NOMO-1 (cell line): ENCODE measurements at regions not wholly inside any gene's neighbourhood (a gene's known extent, or its start where the extent isn't known, plus 50 kb on each side); places are given as distances from the start of the nearest gene placed in this dataset.

Experiments
- DNase-seq, 2 experiments: peaks; one replicate each; lab custom pipeline; 2025; ENCODE audit not compliant: unreplicated experiment in 2 of 2; lab: John Stamatoyannopoulos, UW

DNA sequence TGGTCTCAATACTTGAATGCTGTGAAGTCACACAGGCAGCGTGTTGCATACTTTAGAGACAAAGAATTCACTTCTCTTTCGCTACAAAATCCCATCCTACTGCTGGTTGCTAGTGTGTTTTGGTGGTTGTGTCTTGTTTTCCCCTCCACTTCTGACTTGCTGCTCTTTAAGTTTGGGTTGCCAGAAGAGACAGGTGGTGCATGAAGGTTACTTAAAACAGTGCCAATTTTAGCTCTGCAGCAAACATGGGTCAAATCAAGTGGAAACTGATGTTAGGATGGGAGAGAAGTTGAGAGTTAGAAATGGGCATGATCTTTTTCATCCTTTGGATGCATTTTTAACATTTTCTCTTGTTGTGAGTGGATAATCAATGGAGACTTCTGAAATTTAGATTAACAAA, 136.2 kb upstream of the KCNH7 start:
- no peak for DNase-seq

DNA sequence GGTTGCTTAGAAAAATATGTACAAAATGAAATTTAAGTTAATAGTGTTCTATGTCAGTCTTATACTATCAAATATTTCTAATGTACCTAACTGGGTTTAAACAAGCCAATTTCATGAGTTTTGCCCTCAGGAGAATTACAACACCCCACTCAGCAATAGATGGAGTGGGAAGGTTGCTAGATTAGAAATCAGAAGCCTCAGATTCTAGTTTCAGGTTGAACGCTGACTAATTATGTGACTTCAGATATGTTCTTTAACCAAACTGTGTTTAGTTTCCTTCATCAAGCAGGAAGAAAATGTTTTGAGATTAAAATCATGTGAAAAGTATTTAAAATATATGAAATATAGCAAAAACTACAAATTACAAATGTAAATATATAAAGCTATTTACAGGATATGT, 133.8 kb upstream of the KCNH7 start:
- DNase-seq: no peak

DNA sequence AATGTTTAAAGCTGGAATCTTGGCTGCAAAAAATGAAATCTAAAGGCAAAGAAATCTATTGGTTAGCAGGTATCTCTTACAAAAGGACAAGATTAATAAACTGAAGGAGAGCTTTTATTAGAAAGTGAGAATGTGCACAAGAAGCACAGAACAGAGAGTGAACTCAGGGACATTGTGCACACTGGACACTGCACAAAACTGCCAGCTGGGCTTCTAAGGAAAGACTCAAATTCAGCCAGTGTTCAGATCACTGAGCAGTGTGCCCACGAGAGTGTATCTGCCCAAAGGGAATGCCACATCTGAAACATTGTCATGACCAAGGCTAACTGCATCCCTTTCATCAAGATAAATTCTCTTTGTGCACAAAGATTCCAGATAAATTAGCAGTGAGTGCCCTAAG, 129.7 kb upstream of the KCNH7 start:
- no peak for DNase-seq

DNA sequence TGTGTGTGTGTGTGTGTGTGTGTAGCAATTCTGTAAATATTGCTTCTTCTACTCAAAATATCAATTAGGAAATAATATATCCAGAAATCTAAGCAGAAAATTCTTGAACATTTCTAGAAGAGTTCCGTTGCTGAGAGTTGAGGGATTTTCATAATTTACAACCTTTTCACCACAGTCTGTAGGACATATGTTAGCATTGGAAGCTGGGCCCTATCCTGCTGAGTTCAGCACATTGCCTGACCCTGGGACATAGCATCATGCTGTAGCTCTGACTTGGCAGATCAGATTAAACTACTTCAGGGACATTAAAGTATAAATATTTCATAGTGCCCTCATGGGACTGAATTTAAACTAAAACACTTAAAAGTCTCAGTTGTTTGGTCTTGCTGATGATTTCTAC, 129.2 kb upstream of the KCNH7 start:
- DNase-seq: no peak

DNA sequence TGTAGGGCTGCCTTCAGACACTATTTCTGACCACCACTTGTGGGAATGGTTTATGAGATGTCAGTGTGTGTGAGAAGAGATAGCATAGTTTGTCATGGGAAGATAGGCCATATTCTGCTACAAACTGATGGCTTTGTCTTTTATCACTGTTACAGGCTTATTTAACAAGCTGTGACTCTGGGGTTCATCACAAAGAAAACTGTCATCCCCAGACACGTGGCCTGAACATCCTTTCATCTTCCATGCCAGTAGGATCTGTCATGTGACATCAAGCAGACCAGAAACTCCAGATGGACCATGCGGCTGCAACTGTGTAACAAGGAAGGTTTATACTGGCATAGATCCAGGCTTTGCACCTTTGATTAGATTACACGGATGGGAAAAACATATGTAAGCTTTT, 128.6 kb upstream of the KCNH7 start:
- DNase-seq: no peak

DNA sequence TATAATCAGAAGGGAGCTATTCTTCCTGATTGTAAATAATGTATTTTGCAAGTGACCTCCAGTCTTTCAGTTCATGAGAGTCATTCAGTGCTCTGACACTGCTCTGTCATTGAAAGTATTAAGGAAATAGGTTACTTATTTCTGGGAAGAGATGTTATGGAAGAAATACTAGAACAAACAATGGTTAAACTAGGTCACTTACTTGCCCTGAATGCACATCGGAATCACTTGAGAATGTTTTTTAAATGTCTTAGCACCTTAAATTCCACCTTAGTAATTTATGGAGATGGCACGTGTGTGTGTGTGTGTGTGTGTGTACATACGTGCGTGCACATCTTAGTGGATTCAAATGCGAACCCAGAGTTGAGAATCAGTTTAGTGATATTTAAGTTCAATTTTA, 126.6 kb upstream of the KCNH7 start:
- no peak for DNase-seq

DNA sequence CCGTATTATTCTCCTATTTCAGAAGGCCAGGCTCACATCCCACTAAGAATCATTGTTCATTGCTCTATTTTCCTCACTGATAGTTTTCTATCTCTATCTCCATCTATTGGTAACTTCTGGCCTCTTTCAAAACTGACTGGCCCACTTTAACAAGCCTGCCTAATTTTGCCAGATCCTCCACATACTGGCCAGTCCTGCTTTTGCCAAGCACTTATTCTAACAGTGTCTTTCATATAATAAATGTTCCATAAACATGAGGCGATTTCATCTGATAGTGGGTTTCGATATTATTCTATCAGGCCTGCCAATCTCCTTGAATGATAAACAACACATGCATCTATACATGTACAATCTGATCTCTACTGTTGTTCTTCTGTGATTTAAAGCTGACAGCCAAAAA, 125.9 kb upstream of the KCNH7 start:
- DNase-seq: no peak

DNA sequence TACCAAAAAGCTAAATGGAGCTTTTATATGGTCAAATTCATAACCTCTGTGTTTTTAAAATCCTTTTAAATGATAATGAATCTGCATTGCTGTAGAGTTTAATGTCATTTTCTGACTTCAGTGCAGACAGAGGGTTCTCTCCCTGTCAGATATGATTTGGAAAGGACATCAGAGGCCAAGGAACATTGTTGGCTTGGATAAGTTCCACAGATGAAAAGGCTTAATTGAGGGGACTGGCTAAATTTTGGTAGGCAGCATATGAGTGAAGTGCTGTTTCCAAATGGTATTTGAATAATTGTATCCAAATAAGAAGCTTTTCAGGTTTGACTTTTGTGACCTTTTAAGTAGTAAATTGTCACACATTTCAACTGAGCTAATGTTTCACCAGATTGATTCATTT, 124.6 kb upstream of the KCNH7 start:
- no peak for DNase-seq

DNA sequence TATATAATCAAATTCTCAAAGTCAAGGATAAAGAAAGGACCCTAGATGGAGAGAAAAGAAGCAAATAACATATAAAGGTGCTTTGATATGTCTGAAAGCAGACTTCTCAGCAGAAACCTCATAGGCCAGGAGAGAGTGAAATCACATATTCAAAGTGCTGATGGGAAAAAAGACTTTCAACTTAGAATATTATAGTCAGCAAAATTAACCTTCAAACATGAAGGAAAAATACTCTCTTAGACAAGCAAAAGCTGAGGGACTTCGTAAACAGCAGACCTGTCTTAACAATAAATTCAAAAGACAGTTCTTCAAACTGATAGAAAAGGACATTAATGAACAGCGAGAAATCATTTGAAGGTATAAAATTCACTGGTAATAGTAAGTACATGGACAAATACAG, 107.2 kb upstream of the KCNH7 start:
- no peak for DNase-seq

DNA sequence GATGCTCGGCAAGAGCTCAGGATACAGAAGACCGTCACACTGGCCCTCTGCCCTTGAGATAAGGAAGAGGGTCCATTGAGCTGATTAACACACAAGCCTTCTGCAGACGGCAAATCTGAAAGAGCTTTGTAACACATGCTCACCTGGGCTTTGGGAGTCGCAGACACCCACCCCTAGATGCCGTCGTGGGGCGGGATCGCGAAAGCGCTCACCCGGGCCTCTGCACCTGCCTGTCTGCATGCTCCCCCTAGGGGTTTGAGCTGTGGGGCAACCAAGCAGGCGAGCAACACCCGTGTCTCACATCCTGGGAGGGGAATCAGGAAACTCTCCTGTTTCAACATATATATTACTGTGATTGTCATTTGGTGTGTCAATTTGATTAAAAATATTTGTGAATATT, 99.8 kb upstream of the KCNH7 start:
- no peak for DNase-seq

DNA sequence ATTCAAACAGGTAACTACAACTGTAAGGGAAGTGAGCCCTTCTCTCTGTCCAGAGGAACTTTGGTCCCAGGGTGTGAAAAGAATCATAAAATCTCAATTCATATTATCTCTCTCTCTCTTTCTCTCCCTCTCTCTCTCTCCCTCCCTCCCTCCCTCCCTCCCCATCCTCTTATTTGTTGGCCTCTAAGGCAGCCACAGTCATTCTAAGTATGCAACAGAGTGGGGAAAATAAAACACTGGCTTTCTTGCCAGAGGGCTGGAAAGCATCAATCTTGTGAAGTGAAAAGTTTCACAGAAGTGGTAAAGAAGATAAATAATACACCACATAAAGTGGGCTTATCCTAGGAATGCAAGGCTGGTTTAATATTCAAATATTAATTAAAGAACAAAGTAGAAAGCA, 95.6 kb upstream of the KCNH7 start:
- no peak for DNase-seq

DNA sequence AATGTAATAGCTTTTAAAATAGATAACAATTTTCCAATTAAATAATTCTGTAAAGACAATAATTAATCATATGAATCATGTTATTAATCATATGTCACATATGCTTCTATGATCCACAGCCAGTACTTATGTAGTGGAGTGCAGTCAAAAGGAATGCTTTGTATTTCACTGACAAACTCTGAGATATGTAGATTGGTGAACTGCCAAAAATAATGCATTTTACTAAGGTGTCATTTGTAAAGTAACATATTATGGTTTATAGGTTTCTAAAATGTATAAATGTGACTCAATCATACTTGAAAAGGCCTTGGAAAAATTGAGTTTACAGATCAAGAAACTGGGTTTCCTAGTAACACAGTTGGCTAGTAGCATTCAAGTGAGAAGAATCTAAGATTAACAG, 93.8 kb upstream of the KCNH7 start:
- DNase-seq: no peak

DNA sequence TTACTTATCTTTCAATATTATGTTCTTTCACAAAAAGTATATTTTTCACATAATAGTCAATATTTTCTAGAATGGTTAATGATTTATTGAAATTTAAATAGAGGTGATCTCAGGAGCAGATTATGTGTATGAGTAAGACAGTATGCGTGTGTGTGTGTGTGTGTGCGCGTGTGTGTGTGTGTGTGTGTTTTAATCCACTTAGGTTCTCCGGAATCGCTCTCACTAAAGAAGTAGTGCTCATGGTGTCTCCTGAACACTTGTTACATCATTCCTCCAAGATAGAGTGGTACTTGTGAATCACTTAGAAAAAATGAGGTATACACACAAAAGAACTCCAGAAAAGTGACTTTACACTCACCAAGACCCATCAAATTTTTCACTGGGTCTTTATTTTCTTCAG, 91.0 kb upstream of the KCNH7 start:
- DNase-seq: no peak

DNA sequence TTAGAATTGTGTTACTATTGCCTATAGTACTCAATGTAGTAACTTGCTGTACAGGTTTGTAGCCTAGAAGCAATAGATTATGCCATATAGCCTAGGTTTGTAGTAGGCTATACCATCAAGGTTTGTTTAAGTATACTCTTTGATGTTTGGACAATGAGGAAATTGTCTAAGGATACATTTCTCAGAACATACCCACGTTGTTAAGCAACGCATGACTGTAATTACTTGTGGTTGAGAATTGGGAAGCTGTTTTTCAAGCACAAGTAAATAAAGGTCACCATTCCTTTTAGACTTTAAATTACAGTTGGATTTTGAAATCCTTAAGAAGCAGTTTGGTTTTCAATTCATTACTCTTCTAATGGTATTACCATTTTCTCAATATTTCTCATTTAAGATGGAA, 89.8 kb upstream of the KCNH7 start:
- peak; percentile 72 to 98 for DNase-seq

DNA sequence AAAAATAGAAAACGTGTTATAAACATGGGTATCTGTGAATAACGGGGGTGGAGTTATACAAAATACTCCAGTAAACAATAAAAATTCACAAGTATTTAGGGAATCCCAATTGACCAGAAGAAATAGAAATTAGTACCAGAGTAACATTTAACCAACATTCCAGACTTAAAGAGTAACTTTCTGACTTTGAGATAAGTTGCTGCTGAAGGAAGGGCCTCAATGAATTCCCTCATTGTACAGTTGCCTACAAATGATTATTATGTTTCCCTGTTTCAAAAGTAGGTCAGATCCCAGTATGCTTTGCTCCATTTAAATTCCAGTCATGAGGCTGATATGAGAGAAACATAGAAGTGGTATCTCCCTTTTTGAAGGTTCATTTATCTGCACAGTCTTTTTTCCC, 88.3 kb upstream of the KCNH7 start:
- no peak for DNase-seq

DNA sequence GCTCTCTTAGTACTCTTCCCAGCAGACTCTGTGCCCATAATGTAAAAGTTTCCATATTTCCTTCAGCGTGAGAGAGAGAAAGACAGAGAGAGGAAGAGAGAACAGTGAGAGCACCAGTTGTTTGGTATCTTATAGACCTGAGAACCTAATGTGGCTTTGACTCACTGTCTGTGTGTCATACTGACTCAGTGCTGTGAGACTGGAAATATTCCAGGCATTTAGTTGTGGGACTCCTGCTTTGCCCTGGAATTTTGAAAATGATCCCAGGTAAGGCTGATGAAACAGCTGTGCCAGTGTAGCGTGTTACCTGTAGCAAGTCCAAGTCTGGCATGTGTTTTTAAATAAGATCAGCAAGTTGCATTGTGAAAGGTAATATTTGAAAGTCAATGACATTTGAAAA, 87.9 kb upstream of the KCNH7 start:
- no peak for DNase-seq

DNA sequence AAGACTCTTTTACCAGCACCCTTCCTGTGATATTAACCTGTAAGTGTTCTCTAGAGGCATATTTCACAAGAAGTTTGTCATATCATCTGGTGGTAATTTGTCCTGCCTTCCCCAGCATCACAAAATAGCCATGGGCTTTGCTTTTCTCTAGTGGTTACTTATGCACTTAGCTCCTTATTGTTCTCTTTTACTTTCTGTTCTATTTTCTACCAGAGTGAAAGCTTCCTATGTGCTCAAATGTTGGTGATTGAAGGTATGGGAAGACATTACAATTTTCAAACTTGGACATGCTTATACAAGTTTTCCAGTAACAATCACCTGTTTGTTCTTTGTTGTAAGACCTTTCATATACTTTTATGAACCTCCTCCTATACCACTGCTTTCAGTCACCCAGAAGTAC, 87.0 kb upstream of the KCNH7 start:
- no peak for DNase-seq

DNA sequence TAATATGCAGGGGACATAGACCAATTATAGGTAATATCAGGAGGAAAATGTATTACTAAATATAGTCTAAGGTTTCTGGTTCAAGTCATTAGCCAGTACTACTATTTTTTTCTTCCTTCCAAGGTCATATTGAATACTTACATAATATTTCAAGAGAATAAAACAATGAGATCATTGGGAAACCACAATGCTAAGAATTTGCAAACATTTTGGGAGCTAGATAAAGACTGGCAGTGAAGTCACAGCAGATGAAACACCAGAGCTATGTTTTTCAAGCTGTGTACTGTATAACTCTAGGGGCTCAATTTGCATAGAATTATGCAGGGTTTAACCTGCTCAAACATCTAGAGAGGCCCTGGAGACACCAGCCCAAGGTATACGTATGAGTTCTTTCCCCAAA, 80.5 kb upstream of the KCNH7 start:
- DNase-seq: peak in 1 of 2 experiments; percentile 2

DNA sequence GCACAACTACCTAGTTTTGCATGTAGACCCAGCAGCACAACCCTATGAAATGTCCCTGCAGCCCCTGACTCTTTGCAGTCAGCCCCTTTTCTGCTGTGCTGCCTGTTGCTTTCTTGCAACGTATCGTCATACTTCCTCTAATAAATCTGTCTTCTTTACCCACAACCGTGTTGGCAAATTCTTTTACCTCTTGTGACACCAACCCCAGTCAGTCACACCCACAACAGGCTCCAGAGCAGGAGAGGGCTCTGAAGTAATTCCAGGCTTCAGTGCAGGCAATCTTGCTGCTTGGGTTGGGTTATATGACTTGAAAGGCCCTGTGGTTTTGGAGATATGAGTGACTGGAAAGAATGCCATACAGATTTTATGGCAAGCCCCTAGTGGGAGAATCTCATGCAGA, 79.1 kb upstream of the KCNH7 start:
- DNase-seq: peak; percentile 85 to 92

DNA sequence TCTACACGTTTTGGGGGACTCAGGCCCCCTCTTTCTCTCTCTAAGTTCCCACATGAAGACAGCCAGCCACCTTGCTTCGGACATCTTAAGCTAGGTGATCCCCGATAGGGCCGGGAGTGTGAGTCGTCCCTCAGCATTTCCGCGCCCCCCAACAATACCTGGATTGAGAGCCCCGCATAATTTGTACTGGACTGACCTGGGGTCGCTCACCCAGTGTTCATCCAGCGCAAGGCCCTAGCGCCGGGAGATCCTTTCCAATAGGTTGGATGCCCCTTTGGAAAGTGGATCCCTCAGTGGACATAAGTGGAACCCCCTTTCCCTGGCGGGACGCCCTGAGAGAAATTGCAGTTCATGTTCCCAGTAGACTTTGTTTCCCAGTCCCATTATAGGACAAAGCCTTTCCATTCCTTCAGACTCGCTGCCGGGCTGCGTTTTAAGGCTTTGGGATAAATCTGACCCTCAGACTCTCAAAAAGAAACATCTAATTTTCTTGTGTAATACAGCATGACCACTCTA, 77.8 kb upstream of the KCNH7 start:
- no peak for DNase-seq

DNA sequence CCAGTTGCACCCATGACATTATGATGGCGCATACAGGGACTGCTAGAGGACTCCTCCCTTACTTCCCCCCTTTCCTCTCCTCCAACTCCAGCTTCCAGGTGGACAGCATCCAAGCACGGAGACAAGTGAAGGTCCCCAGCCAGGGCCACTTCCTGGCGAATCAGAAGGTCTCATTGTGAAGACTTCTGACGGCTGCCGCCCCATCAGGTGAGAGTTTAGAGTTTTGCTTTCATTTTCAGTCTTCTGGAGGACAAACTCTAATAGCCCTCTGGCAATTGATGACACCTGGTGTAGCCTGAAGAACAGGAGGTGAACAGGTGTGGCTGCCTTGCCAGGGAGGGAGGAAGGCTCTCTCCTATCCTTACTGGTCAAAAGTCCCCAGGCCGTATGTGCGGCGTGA, 77.3 kb upstream of the KCNH7 start:
- no peak for DNase-seq

DNA sequence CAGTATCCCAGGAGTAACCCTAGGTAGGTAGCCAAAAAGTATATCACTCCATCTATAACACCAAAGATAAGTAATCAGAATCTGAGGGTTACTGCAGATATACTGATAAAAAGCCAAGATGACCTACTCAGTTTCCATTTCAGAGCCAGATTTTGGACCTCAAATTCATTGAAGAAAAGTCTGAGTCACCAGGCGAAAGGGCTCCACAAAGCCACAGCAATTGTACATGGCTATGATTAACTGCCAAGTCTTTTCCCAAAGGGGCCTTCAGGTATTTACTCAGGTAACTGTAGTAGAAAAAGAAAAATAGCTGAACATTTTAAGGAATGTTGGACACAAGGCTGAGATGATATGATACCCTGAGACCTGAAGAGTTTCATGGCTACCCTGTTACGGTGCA, 75.6 kb upstream of the KCNH7 start:
- DNase-seq: no peak

DNA sequence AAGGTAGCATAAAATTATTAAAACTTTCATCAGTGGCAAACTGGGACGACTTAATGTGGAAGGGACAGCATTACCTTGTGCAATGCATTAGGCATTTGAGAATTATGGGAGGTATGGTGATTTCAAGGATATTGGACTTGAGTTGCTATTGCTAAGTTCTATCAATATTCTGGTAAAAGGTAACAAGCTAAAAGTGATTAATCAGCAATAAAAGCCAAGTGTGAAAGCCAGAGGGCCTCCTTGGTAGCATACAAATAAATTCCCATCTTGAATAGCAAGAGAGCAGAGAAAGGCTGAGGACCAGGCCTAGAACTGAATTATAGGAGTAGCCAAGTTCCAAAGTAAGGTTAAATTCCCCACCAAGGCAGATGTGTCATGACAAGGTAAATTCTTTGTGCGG, 74.2 kb upstream of the KCNH7 start:
- DNase-seq: no peak

DNA sequence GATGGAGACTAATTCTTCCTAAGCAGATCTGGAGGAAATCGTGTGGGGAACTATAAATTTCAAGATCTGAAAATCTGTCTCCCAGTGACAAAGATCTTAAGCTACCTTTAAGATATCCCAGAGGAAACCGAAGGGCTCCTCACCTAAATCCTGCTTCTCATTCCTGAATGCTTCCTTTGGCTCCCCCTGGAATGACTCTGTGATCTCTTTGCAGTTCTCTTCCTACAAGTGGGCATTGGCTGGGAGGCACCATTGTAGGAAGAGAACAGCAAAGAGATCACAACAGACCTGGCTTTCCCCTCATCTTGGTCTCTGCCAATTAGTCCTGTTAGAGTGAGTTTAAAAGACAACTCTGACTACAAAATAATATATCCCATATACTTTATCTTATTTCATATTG, 70.0 kb upstream of the KCNH7 start:
- DNase-seq: no peak
